B cell (primary cell): ENCODE measurements at regions not wholly inside any gene's neighbourhood (a gene's known extent, or its start where the extent isn't known, plus 50 kb on each side); places are given as distances from the start of the nearest gene placed in this dataset.
"Not testable (repeated sequence)": the region's sequence is repeated elsewhere in the genome, so short reads cannot be mapped to it uniquely, and the experiment has no call there.

Experiments used
- ATAC-seq: fragments of 200-7000 bp; cut with Tn5 transposase; one replicate; pipeline ENCODE4 v1.10.0; 2021; ENCODE audit warnings: low read depth, mild to moderate bottlenecking, moderate number of reproducible peaks, moderate library complexity
- CTCF ChIA-PET: fragments of 350-600 bp; sonication (Branson Sonifier 250); formaldehyde crosslinking; loops from one replicate; lab custom pipeline; 2021; ENCODE audit warnings: antibody characterized with exemption, inconsistent platforms; lab: Charles Lee
- POLR2A ChIA-PET: fragments of 350-600 bp; sonication (Branson Sonifier 250); formaldehyde crosslinking; loops from one replicate; lab custom pipeline; 2021; ENCODE audit warnings: antibody characterized with exemption; lab: Charles Lee
- DNase-seq: peaks from one replicate; pipeline ENCODE4 v3.0.0; 2013
- H2AFZ ChIP-seq: 2 replicates; pipeline ENCODE4 v1.6.1; 2012; ENCODE audit warnings: mild to moderate bottlenecking, low read depth, low read length; ENCODE audit not compliant: insufficient read depth, poor library complexity, severe bottlenecking
- H3K27ac ChIP-seq, 2 donors: 1 replicate in 1 of 2; 2 replicates in 1 of 2; pipeline ENCODE4 v1.5.1; 2012 to 2013; ENCODE audit warnings: low read length in 2 of 2, mild to moderate bottlenecking in 2 of 2, moderate library complexity in 1 of 2
- H3K27me3 ChIP-seq, 4 experiments: fragments of 200-600 bp in 1 of 4; sonication (generic) in 1 of 4; replicated peaks in 1 of 4; 1 replicate in 2 of 4; 2 replicates in 2 of 4; pipeline versions ENCODE4 v1.6.1 to v1.7.0; 2013 to 2016; ENCODE audit warnings: low read length in 3 of 4, mild to moderate bottlenecking in 2 of 4, mixed read lengths in 1 of 4, moderate library complexity in 1 of 4; ENCODE audit not compliant: insufficient read depth in 4 of 4, control insufficient read depth in 3 of 4; ENCODE audit errors: control extremely low read depth in 1 of 4
- H3K36me3 ChIP-seq, 2 experiments: replicated peaks in 1 of 2; 1 replicate in 1 of 2; 2 replicates in 1 of 2; pipeline versions ENCODE4 v1.6.1 to v1.7.1; 2013; ENCODE audit warnings: low read length in 1 of 2; ENCODE audit not compliant: insufficient read depth in 2 of 2, control insufficient read depth in 1 of 2; ENCODE audit errors: control extremely low read depth in 1 of 2, extremely low read depth in 1 of 2
- H3K4me1 ChIP-seq, 2 donors: fragments of 200-600 bp in 1 of 2; sonication (generic) in 1 of 2; 1 replicate in 1 of 2; 2 replicates in 1 of 2; pipeline versions ENCODE4 v1.5.1 to v1.6.1; 2013 to 2017; ENCODE audit warnings: low read length in 2 of 2; ENCODE audit not compliant: control insufficient read depth in 2 of 2, insufficient read depth in 2 of 2
- H3K4me2 ChIP-seq: replicated peaks from 2 replicates; pipeline ENCODE3; 2012; ENCODE audit warnings: mild to moderate bottlenecking, low read depth, low read length; ENCODE audit not compliant: poor library complexity, severe bottlenecking
- H3K4me3 ChIP-seq, 5 experiments: fragments of 200-600 bp in 1 of 5; sonication (generic) in 1 of 5; 1 replicate in 3 of 5; 2 replicates in 2 of 5; pipeline versions ENCODE4 v1.5.1 to v1.7.0; 2011 to 2016; ENCODE audit warnings: low read length in 4 of 5, mild to moderate bottlenecking in 4 of 5, low read depth in 2 of 5, control low read depth in 1 of 5, moderate library complexity in 1 of 5; ENCODE audit not compliant: insufficient read depth in 1 of 5; ENCODE audit errors: control extremely low read depth in 1 of 5, extremely low read depth in 1 of 5
- H3K79me2 ChIP-seq: fragments of 200-600 bp; sonication (generic); one replicate; pipeline ENCODE4 v1.6.0; 2016; ENCODE audit warnings: low read length; ENCODE audit not compliant: control insufficient read depth, insufficient read depth
- H3K9ac ChIP-seq: fragments of 200-600 bp; sonication (generic); 2 replicates; pipeline ENCODE4 v1.6.1; 2017; ENCODE audit warnings: mild to moderate bottlenecking, low read length, moderate library complexity
- H3K9me3 ChIP-seq, 3 donors: one replicate each; pipeline versions ENCODE4 v1.6.1 to v1.7.1; 2013; ENCODE audit warnings: low read length in 2 of 3; ENCODE audit not compliant: control insufficient read depth in 2 of 3, insufficient read depth in 1 of 3; ENCODE audit errors: control extremely low read depth in 1 of 3
- H4K20me1 ChIP-seq: 2 replicates; pipeline ENCODE4 v1.6.0; 2012; ENCODE audit warnings: mild to moderate bottlenecking, low read length; ENCODE audit not compliant: insufficient read depth, control insufficient read depth, poor library complexity, severe bottlenecking
- H3K27ac Mint-ChIP-seq: one replicate; pipeline ENCODE4 v1.8.0; 2021; ENCODE audit warnings: mixed read lengths
- H3K27me3 Mint-ChIP-seq: one replicate; pipeline ENCODE4 v1.8.0; 2021; ENCODE audit warnings: mixed read lengths
- H3K4me1 Mint-ChIP-seq: one replicate; pipeline ENCODE4 v1.8.0; 2021; ENCODE audit warnings: mixed read lengths
- H3K4me3 Mint-ChIP-seq: one replicate; pipeline ENCODE4 v1.8.0; 2021; ENCODE audit warnings: mixed read lengths
- H3K9me3 Mint-ChIP-seq: one replicate; pipeline ENCODE4 v1.8.0; 2022; ENCODE audit warnings: mixed read lengths; ENCODE audit not compliant: insufficient read depth
- EZH2 ChIP-seq: IDR thresholded peaks from 2 replicates; pipeline ENCODE4 v1.6.1; 2012; ENCODE audit warnings: borderline replicate concordance, low read depth, mild to moderate bottlenecking, moderate library complexity, low read length; ENCODE audit not compliant: insufficient read depth, poor library complexity, severe bottlenecking
- whole genome bisulfite sequencing: methylation state at CpG from one replicate; pipeline ENCODE4 v1.1.5; 2013; ENCODE audit warnings: missing lambda C conversion rate; ENCODE audit not compliant: insufficient coverage; 5-methylcytosine and 5-hydroxymethylcytosine counted together
- intact Hi-C: fragments of 100-400 bp; cut with micrococcal nuclease; formaldehyde crosslinking; loops from one replicate; pipeline ENCODE4 v1.10.0; 2022
- TF ChIP-seq, protein P1 (sequence below): fragments of 200-600 bp; IDR thresholded peaks from one replicate; pipeline ENCODE4 v1.8.0; 2022; ENCODE audit warnings: antibody characterized with exemption, mild to moderate bottlenecking

DNA sequence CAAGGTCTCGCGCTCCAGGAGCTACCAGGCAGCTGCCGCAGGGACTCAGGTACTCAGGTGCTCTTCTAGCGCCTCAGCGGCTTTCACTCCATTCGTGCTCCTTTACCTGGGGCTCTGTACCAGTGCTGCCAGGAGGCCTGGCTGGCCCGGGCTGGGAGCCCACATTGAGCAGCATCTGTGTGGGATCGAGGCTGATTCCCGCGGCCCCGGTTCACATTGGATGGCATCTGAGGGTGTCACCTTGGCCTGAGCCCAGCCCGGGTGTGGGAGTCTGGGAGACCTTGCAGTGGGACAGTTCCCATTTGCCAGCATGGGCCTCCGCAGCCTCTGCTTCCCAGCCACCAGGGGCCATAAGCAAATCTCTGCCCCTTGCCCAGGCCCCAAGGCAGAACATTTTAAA is 96.9 kb downstream of the NPIPB11 start:
- ATAC-seq, intact Hi-C loops: not testable (repeated sequence)

DNA sequence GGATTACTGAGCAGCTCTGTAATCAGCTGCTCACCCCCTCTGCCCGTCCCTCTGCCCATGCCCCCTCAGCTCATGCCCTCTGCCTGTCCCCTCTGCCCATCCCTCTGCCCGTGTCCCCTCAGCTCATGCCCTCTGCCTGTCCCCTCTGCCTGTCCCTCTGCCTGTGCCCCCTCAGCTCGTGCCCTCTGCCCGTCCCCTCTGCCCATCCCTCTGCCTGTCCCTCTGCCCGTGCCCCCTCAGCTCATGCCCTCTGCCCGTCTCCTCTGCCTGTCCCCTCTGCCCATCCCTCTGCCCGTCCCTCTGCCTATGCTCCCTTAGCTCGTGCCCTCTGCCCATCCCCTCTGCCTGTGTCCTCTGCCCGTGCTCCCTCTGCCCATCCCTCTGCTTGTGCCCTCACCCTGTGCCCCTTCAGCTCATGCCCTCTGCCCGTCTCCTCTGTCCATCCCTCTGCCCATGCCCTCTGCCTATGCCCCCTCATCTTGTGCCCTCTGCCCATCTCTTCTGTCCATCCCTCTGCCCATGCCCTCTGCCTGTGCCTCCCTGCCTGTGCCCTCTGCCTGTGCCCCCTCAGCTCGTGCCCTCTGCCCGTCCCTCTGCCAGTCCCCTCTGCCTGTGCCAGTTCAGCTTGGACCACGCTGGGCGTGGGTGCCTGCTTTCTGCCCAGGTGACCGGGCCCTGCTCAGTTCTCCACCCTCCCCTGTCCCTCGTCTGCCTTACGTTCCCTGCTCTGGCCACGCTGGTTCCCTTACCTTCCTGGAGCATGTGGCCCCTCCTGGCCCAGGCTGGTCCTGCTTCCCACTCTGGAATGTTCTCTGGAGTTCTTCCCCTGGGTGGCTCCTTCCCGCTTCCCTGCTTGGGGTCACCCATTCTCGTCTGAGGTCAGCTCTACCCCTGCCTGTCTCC is 97.6 kb downstream of the NPIPB11 start:
- Histone ChIP-seq H4K20me1 (no peaks in the 10 kb centered on the region), H3K9ac (no peak overlapping the region), H3K79me2 (peaks cover 11% of the 10 kb centered on the region), H3K4me2 (no peak overlapping the region), H3K27ac (no peak overlapping the region), H3K4me3 (no peak overlapping the region), H3K4me1 (peaks cover 0 to 4% of the 10 kb centered on the region in 2 donors), H3K9me3 (no peaks in the 10 kb centered on the region), H2AFZ (no peak overlapping the region), H3K36me3 (no peaks in the 10 kb centered on the region), H3K27me3 (no peaks in the 10 kb centered on the region)
- ChIA-PET POLR2A (no interaction called here), CTCF (no interaction called here)
- WGBS, result 92% methylated on average over 20 of the region's 20 CpGs
- Mint-ChIP-seq H3K27ac (no peak overlapping the region), H3K27me3 (no peaks in the 10 kb centered on the region), H3K9me3 (no peaks in the 10 kb centered on the region), H3K4me1 (peaks cover 2% of the 10 kb centered on the region), H3K4me3 (no peak overlapping the region)
- intact Hi-C loops, result no loop called here
- no peak for TF ChIP-seq EZH2
- TF ChIP-seq, protein P1, sequence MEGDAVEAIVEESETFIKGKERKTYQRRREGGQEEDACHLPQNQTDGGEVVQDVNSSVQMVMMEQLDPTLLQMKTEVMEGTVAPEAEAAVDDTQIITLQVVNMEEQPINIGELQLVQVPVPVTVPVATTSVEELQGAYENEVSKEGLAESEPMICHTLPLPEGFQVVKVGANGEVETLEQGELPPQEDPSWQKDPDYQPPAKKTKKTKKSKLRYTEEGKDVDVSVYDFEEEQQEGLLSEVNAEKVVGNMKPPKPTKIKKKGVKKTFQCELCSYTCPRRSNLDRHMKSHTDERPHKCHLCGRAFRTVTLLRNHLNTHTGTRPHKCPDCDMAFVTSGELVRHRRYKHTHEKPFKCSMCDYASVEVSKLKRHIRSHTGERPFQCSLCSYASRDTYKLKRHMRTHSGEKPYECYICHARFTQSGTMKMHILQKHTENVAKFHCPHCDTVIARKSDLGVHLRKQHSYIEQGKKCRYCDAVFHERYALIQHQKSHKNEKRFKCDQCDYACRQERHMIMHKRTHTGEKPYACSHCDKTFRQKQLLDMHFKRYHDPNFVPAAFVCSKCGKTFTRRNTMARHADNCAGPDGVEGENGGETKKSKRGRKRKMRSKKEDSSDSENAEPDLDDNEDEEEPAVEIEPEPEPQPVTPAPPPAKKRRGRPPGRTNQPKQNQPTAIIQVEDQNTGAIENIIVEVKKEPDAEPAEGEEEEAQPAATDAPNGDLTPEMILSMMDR, result no peak
- ATAC-seq (no peak), DNase-seq (no peak)

More for the DNA sequence above, 96.9 kb downstream of the NPIPB11 start:
- CTCF ChIA-PET, H3K9me3 Mint-ChIP-seq, H3K4me3 Mint-ChIP-seq, H3K27ac Mint-ChIP-seq, H3K4me3 ChIP-seq, H3K27me3 Mint-ChIP-seq, H2AFZ ChIP-seq, H4K20me1 ChIP-seq, POLR2A ChIA-PET, H3K4me2 ChIP-seq, H3K4me1 ChIP-seq, H3K9me3 ChIP-seq, H3K27me3 ChIP-seq, H3K4me1 Mint-ChIP-seq, H3K27ac ChIP-seq, H3K9ac ChIP-seq, DNase-seq, H3K36me3 ChIP-seq: not testable (repeated sequence)
- H3K79me2 ChIP-seq, result peaks cover 14% of the 10 kb centered on the region
- WGBS, result 96% methylated on average over 12 of the region's 13 CpGs
